HepG2 (cell line): ENCODE measurements at regions not wholly inside any gene's neighbourhood (a gene's known extent, or its start where the extent isn't known, plus 50 kb on each side); places are given as distances from the start of the nearest gene placed in this dataset.

Experiments used
- ATAC-seq: fragments of 200-7000 bp; cut with Tn5 transposase; 3 replicates; pipeline ENCODE4 v1.9.1; 2020; ENCODE audit warnings: mild to moderate bottlenecking, moderate library complexity
- BruUV-seq: library from RNA; stranded (reverse); fragments of 400-500 nt; replicated peaks from 2 replicates; lab custom pipeline; 2021; lab: Mats Ljungman, UMichigan
- CTCF ChIA-PET: fragments of 300-600 bp; formaldehyde crosslinking; extraction: SDS; loops from one replicate; lab custom pipeline; 2021; ENCODE audit warnings: low total read pairs, inconsistent platforms, low intra/inter-chr PET ratio; lab: Yijun Ruan, JAX
- POLR2A ChIA-PET: fragments of 350-600 bp; sonication (Branson Sonifier 250); formaldehyde crosslinking; loops from one replicate; lab custom pipeline; 2020; ENCODE audit warnings: antibody characterized with exemption, inconsistent platforms; lab: Yijun Ruan, JAX
- DNase-seq: peaks from one replicate; pipeline ENCODE4 v3.0.0-alpha.2; 2015; ENCODE audit warnings: low spot score
- FAIRE-seq: peaks from 3 replicates; lab custom pipeline; 2011; peaks lifted over from hg19 to GRCh38; lab: Jason Lieb, UNC
- H2AFZ ChIP-seq: one replicate; pipeline ENCODE4 v1.6.1; 2011; ENCODE audit warnings: low read length, inconsistent platforms
- H3K27ac ChIP-seq: fragments of 300-600 bp; 3 replicates; pipeline ENCODE4 v1.8.0; 2011; ENCODE audit warnings: mixed run types, mild to moderate bottlenecking, mixed read lengths, low read length, inconsistent platforms; ENCODE audit not compliant: insufficient read depth; ENCODE audit errors: extremely low read length
- H3K27me3 ChIP-seq, 2 experiments: fragments of 200-600 bp in 1 of 2; 2 replicates in 1 of 2; 3 replicates in 1 of 2; pipeline versions ENCODE4 v1.6.0 to v1.8.0; 2011; ENCODE audit warnings: low read length in 2 of 2, mild to moderate bottlenecking in 2 of 2, moderate library complexity in 2 of 2, inconsistent platforms in 1 of 2; ENCODE audit not compliant: insufficient read depth in 2 of 2, control insufficient read depth in 1 of 2
- H3K36me3 ChIP-seq, 2 experiments: fragments of 200-600 bp in 1 of 2; replicated peaks in 1 of 2; 2 replicates in 1 of 2; 3 replicates in 1 of 2; pipeline versions ENCODE4 v1.5.1 to v1.8.0; 2011; ENCODE audit warnings: low read length in 2 of 2, inconsistent platforms in 1 of 2; ENCODE audit not compliant: insufficient read depth in 2 of 2, control insufficient read depth in 1 of 2
- H3K4me1 ChIP-seq: 2 replicates; pipeline ENCODE4 v1.5.1; 2012; ENCODE audit warnings: low read length, inconsistent platforms; ENCODE audit not compliant: insufficient read depth
- H3K4me2 ChIP-seq: 2 replicates; pipeline ENCODE4 v1.6.0; 2011; ENCODE audit warnings: low read depth, low read length, inconsistent platforms
- H3K4me3 ChIP-seq, 3 experiments: fragments of 200-600 bp in 1 of 3; sonication (generic), shearing (Covaris generic) in 1 of 3; replicated peaks in 1 of 3; 2 replicates each; pipeline ENCODE4 v1.5.1; 2011 to 2016; ENCODE audit warnings: low read length in 3 of 3, inconsistent platforms in 2 of 3, low read depth in 2 of 3, mild to moderate bottlenecking in 2 of 3, control low read depth in 1 of 3, mixed read lengths in 1 of 3; ENCODE audit not compliant: insufficient read depth in 1 of 3
- H3K79me2 ChIP-seq: one replicate; pipeline ENCODE4 v1.6.1; 2011; ENCODE audit warnings: low read length, inconsistent platforms; ENCODE audit not compliant: insufficient read depth
- H3K9ac ChIP-seq: 2 replicates; pipeline ENCODE4 v1.6.0; 2011; ENCODE audit warnings: mild to moderate bottlenecking, low read depth, low read length, inconsistent platforms; ENCODE audit not compliant: insufficient read depth
- H3K9me3 ChIP-seq: 2 replicates; pipeline ENCODE4 v1.5.1; 2012; ENCODE audit warnings: mild to moderate bottlenecking, low read length
- H4K20me1 ChIP-seq: 2 replicates; pipeline ENCODE4 v1.6.0; 2011; ENCODE audit warnings: inconsistent platforms, mild to moderate bottlenecking, low read length, moderate library complexity; ENCODE audit not compliant: insufficient read depth
- FOXA3 ChIP-seq: IDR thresholded peaks from 2 replicates; pipeline ENCODE4 v1.6.1; 2016; ENCODE audit warnings: missing genetic modification reagents, missing compliant biosample characterization
- HDAC6 ChIP-seq: fragments of 200-600 bp; sonication (generic); IDR thresholded peaks from 2 replicates; pipeline ENCODE4 v1.7.0; 2017; ENCODE audit warnings: mild to moderate bottlenecking, antibody characterized with exemption, low read length, low read depth
- ZNF589 ChIP-seq: sonication (generic); formaldehyde crosslinking; conservative IDR thresholded peaks from 2 replicates; pipeline ENCODE4 v1.8.0; 2022; ENCODE audit warnings: mild to moderate bottlenecking, moderate library complexity, missing genetic modification reagents
- ZSCAN25 ChIP-seq: sonication (generic); formaldehyde crosslinking; IDR thresholded peaks from 2 replicates; pipeline ENCODE4 v1.8.0; 2022; ENCODE audit warnings: mild to moderate bottlenecking, missing genetic modification reagents
- in situ Hi-C: cut with HindIII; loops from 2 replicates; pipeline ENCODE4 v1.10.0; 2017; ENCODE audit warnings: low pct_unique_long_range_greater_than_20kb; ENCODE audit not compliant: extremely low pct_ligation_motif_present
- intact Hi-C: fragments of 100-400 bp; cut with micrococcal nuclease; formaldehyde crosslinking; loops from one replicate; pipeline ENCODE4 v1.10.0; 2022; ENCODE audit not compliant: unreplicated experiment
- TF ChIP-seq, protein P1 (sequence below): sonication (generic); formaldehyde crosslinking; IDR thresholded peaks from 2 replicates; pipeline ENCODE4 v1.4.0; 2020; ENCODE audit warnings: low read depth, mild to moderate bottlenecking, missing genetic modification reagents
- TF ChIP-seq, protein P2 (sequence below): sonication (generic); formaldehyde crosslinking; IDR thresholded peaks from 2 replicates; pipeline ENCODE4 v1.4.0; 2020; ENCODE audit warnings: missing genetic modification reagents, borderline replicate concordance

DNA sequence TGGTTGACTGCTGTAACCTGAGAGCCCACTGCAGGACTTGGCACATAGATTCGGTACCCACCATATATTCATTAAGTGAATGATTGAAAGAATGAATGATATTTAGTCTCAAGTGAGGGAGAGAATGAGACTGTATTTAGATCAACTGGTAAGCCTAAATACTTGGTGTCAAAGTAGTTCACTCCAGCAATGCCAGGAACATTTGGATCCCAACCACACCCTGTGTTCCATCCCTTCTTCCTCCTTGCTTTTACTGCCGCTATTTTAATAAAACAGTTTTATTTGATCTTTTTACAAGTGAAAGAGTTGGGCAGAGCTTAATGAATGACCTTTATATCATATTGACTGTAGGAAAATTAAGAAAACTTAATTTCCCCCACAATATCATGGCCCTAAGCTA lies 473.6 kb upstream of the CBLB start (continued):
- TF ChIP-seq FOXA3 (CRISPR knock-in tag) (no peak), ZNF589 (CRISPR knock-in tag) (no peak)
- TF ChIP-seq, protein P1, sequence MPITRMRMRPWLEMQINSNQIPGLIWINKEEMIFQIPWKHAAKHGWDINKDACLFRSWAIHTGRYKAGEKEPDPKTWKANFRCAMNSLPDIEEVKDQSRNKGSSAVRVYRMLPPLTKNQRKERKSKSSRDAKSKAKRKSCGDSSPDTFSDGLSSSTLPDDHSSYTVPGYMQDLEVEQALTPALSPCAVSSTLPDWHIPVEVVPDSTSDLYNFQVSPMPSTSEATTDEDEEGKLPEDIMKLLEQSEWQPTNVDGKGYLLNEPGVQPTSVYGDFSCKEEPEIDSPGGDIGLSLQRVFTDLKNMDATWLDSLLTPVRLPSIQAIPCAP (CRISPR knock-in tag) = no peak
- TF ChIP-seq, protein P2, sequence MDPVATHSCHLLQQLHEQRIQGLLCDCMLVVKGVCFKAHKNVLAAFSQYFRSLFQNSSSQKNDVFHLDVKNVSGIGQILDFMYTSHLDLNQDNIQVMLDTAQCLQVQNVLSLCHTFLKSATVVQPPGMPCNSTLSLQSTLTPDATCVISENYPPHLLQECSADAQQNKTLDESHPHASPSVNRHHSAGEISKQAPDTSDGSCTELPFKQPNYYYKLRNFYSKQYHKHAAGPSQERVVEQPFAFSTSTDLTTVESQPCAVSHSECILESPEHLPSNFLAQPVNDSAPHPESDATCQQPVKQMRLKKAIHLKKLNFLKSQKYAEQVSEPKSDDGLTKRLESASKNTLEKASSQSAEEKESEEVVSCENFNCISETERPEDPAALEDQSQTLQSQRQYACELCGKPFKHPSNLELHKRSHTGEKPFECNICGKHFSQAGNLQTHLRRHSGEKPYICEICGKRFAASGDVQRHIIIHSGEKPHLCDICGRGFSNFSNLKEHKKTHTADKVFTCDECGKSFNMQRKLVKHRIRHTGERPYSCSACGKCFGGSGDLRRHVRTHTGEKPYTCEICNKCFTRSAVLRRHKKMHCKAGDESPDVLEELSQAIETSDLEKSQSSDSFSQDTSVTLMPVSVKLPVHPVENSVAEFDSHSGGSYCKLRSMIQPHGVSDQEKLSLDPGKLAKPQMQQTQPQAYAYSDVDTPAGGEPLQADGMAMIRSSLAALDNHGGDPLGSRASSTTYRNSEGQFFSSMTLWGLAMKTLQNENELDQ (CRISPR knock-in tag) = no peak

GRCh38 chr3:106343811-106344210 lies 475.0 kb upstream of the CBLB start:
- Histone ChIP-seq H3K4me3 (no peak overlapping the region), H3K36me3 (no peaks in the 10 kb centered on the region), H3K9me3 (no peaks in the 10 kb centered on the region), H3K4me2 (no peak overlapping the region), H3K79me2 (no peaks in the 10 kb centered on the region), H2AFZ (no peak overlapping the region), H3K4me1 (no peaks in the 10 kb centered on the region), H4K20me1 (no peaks in the 10 kb centered on the region), H3K27ac (no peak overlapping the region), H3K9ac (no peak overlapping the region), H3K27me3 (no peaks in the 10 kb centered on the region)
- in situ Hi-C loops = no loop called here
- ChIA-PET POLR2A (no interaction called here), CTCF (no interaction called here)
- DNase-seq = no peak
- intact Hi-C loops = no loop called here
- FAIRE-seq = no peak
- no peak for ATAC-seq
- BruUV-seq = no TSS peak
- TF ChIP-seq ZSCAN25 (CRISPR knock-in tag) (no peak), HDAC6 (no peak)
